Thymus (tissue), 11 donors: ENCODE measurements at regions not wholly inside any gene's neighbourhood (a gene's known extent, or its start where the extent isn't known, plus 50 kb on each side); places are given as distances from the start of the nearest gene placed in this dataset.

Source experiments
- DNase-seq, 9 donors: peaks; one replicate each; pipeline ENCODE4 v3.0.0-alpha.2; 2013; ENCODE audit warnings: low spot score in 9 of 9, low read depth in 6 of 9, missing footprints in 1 of 9
- H3K27ac ChIP-seq, 2 donors: one replicate each; pipeline ENCODE4 v1.5.1; 2013; ENCODE audit warnings: control low read depth in 1 of 2, low read depth in 1 of 2, low read length in 1 of 2, mild to moderate bottlenecking in 1 of 2, moderate library complexity in 1 of 2
- H3K27me3 ChIP-seq, 2 donors: one replicate each; pipeline ENCODE4 v1.5.1; 2013; ENCODE audit warnings: low read length in 1 of 2; ENCODE audit not compliant: control insufficient read depth in 2 of 2, insufficient read depth in 1 of 2
- H3K36me3 ChIP-seq, 2 donors: one replicate each; pipeline ENCODE4 v1.5.1; 2013; ENCODE audit warnings: low read length in 1 of 2, mild to moderate bottlenecking in 1 of 2, moderate library complexity in 1 of 2; ENCODE audit not compliant: control insufficient read depth in 2 of 2, insufficient read depth in 2 of 2
- H3K4me1 ChIP-seq, 2 donors: one replicate each; pipeline ENCODE4 v1.5.1; 2013; ENCODE audit warnings: low read length in 2 of 2; ENCODE audit not compliant: control insufficient read depth in 2 of 2, insufficient read depth in 2 of 2
- H3K4me3 ChIP-seq, 2 donors: one replicate each; pipeline ENCODE4 v1.5.1; 2013; ENCODE audit warnings: low read length in 2 of 2, control low read depth in 1 of 2, mild to moderate bottlenecking in 1 of 2
- H3K9me3 ChIP-seq, 2 donors: one replicate each; pipeline ENCODE4 v1.5.1; 2013; ENCODE audit warnings: low read length in 1 of 2, mild to moderate bottlenecking in 1 of 2; ENCODE audit not compliant: control insufficient read depth in 2 of 2, insufficient read depth in 1 of 2
- WGBS: extraction: QIAGEN DNeasy Blood & Tissue Kit; methylation state at CpG from one replicate; pipeline ENCODE4 v1.1.7; 2013; 5-methylcytosine and 5-hydroxymethylcytosine counted together
- donor health status: healthy.

GRCh38 chr4:26024079-26024478 is 110.1 kb downstream of the SMIM20 start:
- DNase-seq = no peak
- peaks cover 5 to 20% of the 10 kb centered on the region in 2 donors for H3K27me3 ChIP-seq
- no peaks in the 10 kb centered on the region for H3K36me3 ChIP-seq
- H3K4me1 ChIP-seq = peaks cover 0 to 2% of the 10 kb centered on the region in 2 donors
- H3K27ac ChIP-seq = no peak overlapping the region
- H3K4me3 ChIP-seq = no peak overlapping the region
- no peaks in the 10 kb centered on the region for H3K9me3 ChIP-seq
- WGBS = 86% methylated on average over 5 of the region's 5 CpGs

GRCh38 chr4:26028133-26028792 is 114.2 kb downstream of the SMIM20 start:
- Histone ChIP-seq H3K27me3 (peaks cover 10 to 37% of the 10 kb centered on the region in 2 donors), H3K27ac (no peak overlapping the region), H3K9me3 (no peaks in the 10 kb centered on the region), H3K4me1 (peaks cover 0 to 2% of the 10 kb centered on the region in 2 donors), H3K4me3 (no peak overlapping the region), H3K36me3 (no peaks in the 10 kb centered on the region)
- WGBS = 95% methylated on average over 22 of the region's 22 CpGs
- no peak for DNase-seq

- 21% methylated on average over 39 of the region's 39 CpGs for WGBS
- H3K27ac ChIP-seq = no peak overlapping the region
- H3K27me3 ChIP-seq = peaks cover 10 to 35% of the 10 kb centered on the region in 2 donors
Measured at GRCh38 chr4:26028793-26029567, 115.0 kb downstream of the SMIM20 start.

GRCh38 chr4:26029568-26030131 is 115.6 kb downstream of the SMIM20 start:
- no peak overlapping the region for H3K4me3 ChIP-seq
- DNase-seq = no peak
- no peaks in the 10 kb centered on the region for H3K36me3 ChIP-seq
- no peak overlapping the region for H3K27ac ChIP-seq
- H3K9me3 ChIP-seq = no peaks in the 10 kb centered on the region
- peaks cover 0 to 2% of the 10 kb centered on the region in 2 donors for H3K4me1 ChIP-seq
- peaks cover 10 to 35% of the 10 kb centered on the region in 2 donors for H3K27me3 ChIP-seq
- 53% methylated on average over 18 of the region's 18 CpGs for WGBS

More at GRCh38 chr4:26028793-26029567, 115.0 kb downstream of the SMIM20 start:
- H3K4me3 ChIP-seq = no peak overlapping the region
- H3K9me3 ChIP-seq = no peaks in the 10 kb centered on the region
- H3K36me3 ChIP-seq = no peaks in the 10 kb centered on the region
- DNase-seq = peak in 4 of 9 donors; percentile 6 to 47 (median 27)
- peaks cover 0 to 2% of the 10 kb centered on the region in 2 donors for H3K4me1 ChIP-seq

- Histone ChIP-seq H3K4me3 (no peak overlapping the region), H3K9me3 (no peaks in the 10 kb centered on the region), H3K36me3 (no peaks in the 10 kb centered on the region), H3K4me1 (peaks cover 0 to 2% of the 10 kb centered on the region in 2 donors), H3K27ac (no peak overlapping the region), H3K27me3 (peaks cover 10 to 35% of the 10 kb centered on the region in 2 donors)
- no peak for DNase-seq
- WGBS = 56% methylated on average over 5 of the region's 5 CpGs
Measured at GRCh38 chr4:26030260-26030667, 116.2 kb downstream of the SMIM20 start.

GRCh38 chr4:26030780-26031179 is 116.8 kb downstream of the SMIM20 start:
- Histone ChIP-seq H3K9me3 (no peaks in the 10 kb centered on the region), H3K27ac (no peak overlapping the region), H3K4me3 (no peak overlapping the region), H3K4me1 (peaks cover 0 to 2% of the 10 kb centered on the region in 2 donors), H3K27me3 (peaks cover 10 to 35% of the 10 kb centered on the region in 2 donors), H3K36me3 (no peaks in the 10 kb centered on the region)
- 89% methylated on average over 8 of the region's 8 CpGs for WGBS
- DNase-seq = no peak

GRCh38 chr4:26031704-26032103 is 117.7 kb downstream of the SMIM20 start:
- Histone ChIP-seq H3K4me1 (peaks cover 0 to 2% of the 10 kb centered on the region in 2 donors), H3K4me3 (no peak overlapping the region), H3K36me3 (no peaks in the 10 kb centered on the region), H3K27ac (no peak overlapping the region), H3K9me3 (no peaks in the 10 kb centered on the region), H3K27me3 (peaks cover 10 to 35% of the 10 kb centered on the region in 2 donors)
- WGBS = 95% methylated on average over 4 of the region's 4 CpGs
- DNase-seq = no peak

GRCh38 chr4:26032142-26032541 is 118.1 kb downstream of the SMIM20 start:
- 97% methylated on average over 6 of the region's 6 CpGs for WGBS
- H3K27ac ChIP-seq = no peak overlapping the region
- no peak for DNase-seq
- H3K9me3 ChIP-seq = no peaks in the 10 kb centered on the region
- H3K4me3 ChIP-seq = no peak overlapping the region
- H3K36me3 ChIP-seq = no peaks in the 10 kb centered on the region
- H3K27me3 ChIP-seq = peaks cover 10 to 34% of the 10 kb centered on the region in 2 donors
- H3K4me1 ChIP-seq = peaks cover 0 to 2% of the 10 kb centered on the region in 2 donors
